C1 segment of cervical spinal cord (tissue), 14 donors: ENCODE measurements at regions not wholly inside any gene's neighbourhood (a gene's known extent, or its start where the extent isn't known, plus 50 kb on each side); places are given as distances from the start of the nearest gene placed in this dataset.
A peak's percentile ranks its signal among the peaks of the same experiment; 100 is the strongest.

Experiments
- DNase-seq, 14 donors: peaks; one replicate each; lab custom pipeline; 2025; lab: John Stamatoyannopoulos, UW

DNA sequence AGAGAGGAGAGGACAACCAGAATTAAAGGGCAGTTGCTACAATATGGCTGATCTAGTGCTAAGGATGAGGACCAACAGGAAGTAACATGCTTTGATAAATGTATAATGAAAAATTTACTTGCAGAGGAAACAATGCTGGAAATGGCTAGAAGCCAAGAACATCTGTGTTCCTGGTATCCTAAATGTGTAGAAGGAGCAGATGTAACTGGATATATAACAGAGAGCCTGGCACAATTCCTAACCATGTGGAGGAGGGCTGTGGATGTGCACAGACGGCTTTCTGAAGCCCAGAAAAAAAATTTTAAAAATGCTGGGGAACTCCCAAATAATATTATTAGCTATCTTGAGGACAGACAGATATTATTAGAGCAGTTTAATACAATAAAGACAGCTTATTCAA lies 159.4 kb upstream of the GBE1 start:
- DNase-seq = no peak

DNA sequence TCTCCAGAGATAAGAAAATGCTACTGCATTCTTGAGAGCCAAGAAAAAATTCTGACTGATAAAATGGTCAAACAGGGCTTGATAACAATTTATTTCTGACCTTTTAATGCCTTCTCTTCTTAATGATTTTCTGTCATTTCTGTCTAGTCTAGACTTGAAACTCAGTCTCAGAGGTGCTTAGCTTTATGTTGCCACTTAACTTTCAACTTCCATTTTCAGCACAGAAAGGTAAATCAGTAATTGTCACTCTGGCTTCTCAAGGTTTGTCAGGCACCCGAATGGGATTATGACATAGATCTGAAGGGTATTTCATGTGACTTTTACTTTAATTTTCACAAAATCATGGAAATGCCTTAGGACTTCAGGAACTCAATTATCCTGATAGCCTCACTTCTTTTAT lies 155.4 kb upstream of the GBE1 start:
- DNase-seq = no peak

DNA sequence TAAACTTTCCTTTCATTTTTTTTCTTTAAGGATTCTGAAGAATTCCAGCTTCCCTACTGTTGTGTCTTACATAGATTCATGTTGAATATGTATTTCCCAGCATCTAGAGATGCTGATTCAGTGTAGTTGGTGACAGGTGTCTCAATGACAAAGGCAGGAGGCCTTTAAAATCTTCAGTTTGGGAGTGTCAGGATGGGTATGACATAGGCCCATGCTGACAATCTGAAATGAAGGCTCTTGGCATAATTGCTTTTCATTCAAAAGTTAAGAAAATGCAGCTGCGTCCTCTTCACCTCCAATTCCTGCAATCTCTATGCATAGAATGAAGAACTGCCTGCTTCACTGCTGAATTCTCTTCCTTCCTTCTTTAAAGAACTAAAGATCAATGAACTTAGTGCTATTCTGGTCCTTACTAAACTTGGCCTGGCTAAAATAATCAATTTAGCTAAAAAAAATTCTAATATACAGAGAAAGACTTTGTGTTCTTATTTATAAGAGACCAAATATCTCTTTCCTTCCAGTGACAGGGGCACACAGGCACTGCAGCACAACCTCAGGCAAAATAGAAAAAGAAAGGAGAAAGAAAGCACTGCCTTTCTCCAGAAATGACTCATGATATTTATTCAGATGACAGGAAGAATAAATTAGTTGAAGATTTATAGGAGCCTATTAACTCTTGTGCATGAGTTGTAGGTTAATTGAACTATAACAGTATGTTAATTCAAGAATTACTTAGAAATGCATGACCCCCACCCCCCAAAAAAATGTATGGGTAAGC lies 152.6 kb upstream of the GBE1 start:
- no peak for DNase-seq

GRCh38 chr3:81911221-81911620 lies 149.8 kb upstream of the GBE1 start:
- no peak for DNase-seq

DNA sequence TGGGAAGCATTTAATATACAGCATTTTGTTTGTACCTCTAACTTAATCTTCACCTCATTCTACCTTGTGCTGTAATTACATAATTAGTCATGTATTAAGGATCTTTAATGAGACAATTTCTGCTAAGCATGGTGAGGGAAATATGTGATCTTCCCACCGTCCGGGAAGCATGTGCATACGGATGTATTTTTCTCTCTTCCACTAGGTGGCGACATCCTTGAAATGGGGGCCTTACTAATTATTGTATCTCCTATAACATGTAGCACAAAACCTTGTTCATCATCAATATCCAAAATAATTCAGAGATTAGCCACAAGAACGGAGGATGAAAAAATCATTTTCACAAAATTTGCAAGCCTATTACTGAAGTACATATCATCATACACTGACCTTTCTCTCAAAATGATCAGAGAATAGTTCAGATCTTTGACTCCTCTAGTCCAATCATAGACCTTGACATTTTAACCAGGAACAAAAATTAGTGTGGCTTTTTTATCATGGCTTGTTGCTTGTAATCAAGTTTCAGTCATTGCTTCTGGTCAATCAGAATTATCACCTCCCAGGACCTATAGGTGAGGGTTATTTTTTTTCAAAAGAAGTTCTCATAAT lies 148.9 kb upstream of the GBE1 start:
- DNase-seq = no peak

DNA sequence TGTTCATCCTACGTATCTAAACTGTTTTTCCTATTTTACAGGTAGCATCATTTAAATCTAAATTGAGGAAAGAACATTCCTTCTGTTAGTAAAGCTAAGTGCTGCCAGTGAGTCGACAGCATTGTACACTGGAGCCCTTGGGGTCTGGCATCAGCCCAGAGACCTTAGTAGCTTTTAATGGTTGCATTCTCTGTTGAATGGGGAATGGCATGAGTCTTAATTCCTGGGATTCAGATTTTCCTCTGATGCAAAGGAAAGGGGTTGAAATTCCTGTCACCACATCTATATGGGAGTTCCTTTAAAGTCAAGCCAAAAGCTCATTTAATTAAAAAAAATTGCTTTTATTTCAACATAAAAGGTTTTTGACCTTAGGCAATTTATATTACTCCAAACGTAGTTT lies 148.4 kb upstream of the GBE1 start:
- no peak for DNase-seq

- DNase-seq = no peak
Observed at GRCh38 chr3:81908561-81908960, 147.1 kb upstream of the GBE1 start.

GRCh38 chr3:81898336-81898735 lies 136.9 kb upstream of the GBE1 start:
- DNase-seq = no peak

DNA sequence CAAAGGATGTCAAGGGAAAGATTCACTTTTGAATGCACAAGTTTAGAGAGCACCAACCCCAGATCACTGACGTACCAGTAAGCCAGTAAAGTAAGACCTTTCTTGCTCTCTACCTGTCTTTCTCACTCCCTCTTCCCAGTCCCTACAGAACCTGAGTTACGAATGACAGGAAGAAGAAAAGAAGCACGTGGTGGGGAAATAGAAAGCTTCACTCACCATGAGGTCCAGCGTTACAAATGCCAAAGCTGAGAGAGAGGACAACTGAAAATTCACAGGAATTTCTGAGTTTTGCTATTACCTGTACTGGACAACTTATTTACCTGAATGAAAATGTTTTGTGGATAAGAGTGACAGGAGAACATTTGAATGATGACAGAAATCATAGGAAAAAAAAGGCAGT lies 133.2 kb upstream of the GBE1 start:
- DNase-seq = no peak

DNA sequence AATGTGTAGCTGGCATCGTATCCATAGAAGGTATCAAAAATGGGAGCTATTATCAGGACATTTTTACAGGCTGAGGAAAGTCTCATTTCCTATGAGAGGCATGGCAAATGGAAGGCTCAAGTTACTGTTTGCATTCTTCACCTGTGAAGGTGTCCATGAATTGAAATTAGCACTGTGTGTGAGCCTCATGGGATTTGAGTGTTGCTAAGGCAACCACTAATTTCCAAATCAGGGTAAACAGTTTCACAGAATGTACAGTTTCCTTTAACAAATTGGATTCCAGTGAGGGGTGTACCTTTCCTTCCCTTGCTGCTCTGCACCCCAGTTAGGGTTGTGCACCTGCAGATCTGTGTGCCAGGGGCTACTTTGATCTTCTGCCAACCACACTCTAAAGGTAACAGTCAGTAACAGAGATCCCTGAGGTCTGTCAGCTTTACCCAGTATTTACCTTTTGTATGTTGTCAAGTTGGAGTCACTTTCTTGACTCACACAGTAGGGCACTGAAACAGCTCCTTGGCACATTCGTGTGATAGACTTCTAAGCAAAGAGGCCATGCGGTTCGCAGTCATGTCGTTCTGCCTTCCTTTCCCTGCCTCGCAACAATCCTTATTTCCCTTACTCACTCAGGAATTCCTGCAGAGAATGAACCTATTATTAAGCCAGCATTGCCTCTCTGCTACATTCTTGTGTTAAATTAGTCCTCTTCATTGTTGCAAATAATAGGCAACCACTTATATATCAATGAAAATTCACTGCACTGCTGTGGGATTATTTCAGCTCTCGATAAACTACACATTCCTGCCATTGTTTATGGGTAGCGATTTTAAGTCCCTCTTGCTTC lies 129.8 kb upstream of the GBE1 start:
- DNase-seq = no peak

DNA sequence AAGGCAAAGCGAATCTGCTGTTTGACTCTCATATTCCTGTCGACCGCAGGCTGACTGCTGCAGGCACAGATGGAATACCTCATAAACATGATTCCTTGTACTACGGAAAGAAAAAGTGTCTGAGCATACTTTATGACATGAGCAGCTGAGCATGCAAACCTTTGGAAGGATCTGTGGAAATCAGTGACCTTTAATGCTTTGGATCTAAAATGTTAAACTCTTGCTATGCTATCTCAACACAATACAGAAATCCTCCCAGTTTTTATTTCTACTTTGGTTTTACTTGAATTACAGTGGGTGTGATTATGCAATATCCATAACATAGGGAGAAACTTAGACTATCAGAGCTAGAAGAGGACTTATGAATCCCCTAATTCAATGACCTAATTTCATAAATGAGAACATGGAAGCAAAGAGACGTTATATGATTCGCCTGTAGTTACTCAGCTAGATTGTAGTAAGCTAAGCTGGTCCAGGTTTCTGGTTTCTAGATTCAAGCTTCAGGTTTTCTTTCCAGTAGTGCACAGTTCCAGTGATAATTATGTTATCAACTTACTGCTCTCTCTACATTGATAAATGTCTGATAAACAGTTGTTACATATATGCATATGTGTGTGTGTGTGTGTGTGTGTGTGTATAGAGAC lies 127.6 kb upstream of the GBE1 start:
- no peak for DNase-seq

DNA sequence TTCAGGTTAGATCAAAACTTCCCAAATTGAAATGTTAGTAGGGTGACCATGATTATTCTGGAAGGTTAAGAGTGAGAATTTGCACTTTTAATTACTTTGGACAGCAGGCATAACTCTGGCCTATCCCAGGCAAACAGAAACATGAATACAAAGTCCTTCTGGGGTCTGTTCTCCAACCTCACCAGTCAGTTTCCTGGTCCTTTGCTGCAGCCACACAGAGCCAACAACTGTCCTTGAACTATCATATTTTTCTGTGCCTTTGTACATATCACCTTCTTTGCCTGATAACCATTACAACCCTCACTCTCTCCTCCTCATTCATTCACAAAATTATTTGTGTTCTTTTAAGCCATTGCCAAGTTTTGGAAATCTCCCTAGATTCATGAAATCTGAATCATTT lies 126.0 kb upstream of the GBE1 start:
- DNase-seq = no peak

DNA sequence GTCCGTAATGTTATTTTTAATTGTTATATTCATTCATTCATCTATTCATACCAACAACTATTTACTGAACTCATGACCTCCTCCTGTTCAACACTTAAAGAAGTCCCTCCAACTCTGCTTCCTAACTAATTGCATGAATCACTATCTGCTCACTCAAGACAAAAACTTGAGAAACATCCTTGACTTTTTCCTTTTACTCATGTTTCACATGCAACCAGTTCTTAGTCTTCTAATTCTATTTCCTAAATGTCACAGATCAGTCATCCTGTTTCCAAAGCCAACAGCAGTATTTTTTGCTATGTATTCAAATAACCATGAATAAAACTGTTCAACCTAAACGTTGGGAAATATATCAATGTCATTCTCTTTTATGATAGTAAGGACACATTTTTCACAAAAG lies 124.6 kb upstream of the GBE1 start:
- DNase-seq = no peak

DNA sequence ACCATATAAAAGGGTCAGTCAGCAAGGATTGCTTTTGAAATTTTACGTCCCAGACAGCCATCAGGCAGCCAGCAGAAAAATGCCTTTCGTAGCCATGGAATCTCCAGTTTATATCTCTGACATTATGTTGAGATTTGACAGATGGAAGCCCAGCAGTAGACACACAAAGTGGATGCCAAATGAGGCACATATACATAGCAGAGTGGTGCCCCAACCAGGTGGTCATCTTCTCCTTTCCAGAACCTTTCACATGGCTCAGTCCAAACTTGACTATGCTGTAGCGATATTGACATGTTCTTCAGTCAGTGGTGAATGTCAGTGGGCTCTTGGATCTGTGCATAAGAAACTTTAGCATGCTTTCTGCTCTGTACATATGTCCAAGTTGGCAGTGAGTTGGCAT lies 123.3 kb upstream of the GBE1 start:
- DNase-seq = peak in 1 of 14 donors; percentile 34

DNA sequence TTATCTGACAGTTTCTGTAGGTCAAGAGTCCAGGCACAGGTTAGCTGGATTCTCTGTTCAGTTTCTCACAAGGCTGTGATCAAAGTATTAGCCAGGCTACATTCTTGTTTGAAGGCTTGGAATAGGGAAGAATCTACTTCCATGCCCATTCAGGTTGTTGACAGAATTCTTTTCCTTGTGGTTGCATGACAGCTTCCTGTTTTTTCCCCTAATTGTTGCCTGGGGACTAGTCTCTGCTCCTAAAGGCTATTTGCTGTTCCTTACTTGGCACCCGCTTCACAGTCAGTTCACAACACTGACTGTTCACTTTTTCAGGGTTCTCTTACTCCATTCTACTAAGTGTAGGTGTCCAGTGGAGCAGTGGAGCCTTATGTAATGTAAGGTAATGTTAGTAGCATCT lies 115.4 kb upstream of the GBE1 start:
- no peak for DNase-seq

DNA sequence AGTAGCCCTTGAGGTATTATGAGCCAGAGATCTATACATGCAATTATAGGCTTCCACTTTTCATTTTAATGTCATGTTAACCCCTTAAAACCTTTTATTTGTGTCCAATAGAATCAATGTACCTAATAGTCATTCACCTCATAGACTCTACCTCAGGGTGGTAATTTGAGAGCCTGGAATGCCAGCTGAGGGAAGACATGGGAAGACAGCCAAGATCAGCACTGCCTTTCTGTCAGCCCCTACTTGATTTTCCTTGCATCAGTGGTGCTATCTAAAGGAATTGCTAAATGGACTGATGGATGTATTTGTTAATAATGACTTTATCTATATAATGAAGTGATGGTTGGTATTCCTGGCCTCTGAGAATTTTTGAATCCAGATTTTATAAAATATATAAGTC lies 113.3 kb upstream of the GBE1 start:
- no peak for DNase-seq

GRCh38 chr3:81872566-81872965 lies 111.1 kb upstream of the GBE1 start:
- DNase-seq = no peak

GRCh38 chr3:81871358-81872155 lies 110.1 kb upstream of the GBE1 start:
- DNase-seq = no peak

DNA sequence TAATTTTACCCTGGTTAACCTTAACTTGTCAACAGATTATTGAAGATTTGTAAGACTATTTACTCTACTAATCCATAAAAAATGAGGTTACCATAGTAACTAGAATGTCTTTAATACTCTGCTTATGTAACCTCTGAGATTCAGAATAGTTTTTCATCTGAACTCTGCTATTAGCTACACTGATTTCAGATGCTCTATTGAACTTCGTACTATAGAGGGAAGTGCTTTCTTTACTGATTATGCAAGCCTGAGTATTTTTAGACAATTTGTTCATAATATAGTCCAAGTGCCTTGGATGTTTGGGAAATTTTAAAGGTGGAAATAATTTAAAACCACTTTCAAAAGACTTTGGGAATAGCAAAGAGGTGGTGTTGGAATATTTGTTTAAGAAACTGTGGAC lies 107.9 kb upstream of the GBE1 start:
- DNase-seq = no peak

GRCh38 chr3:81868597-81868996 lies 107.2 kb upstream of the GBE1 start:
- DNase-seq = no peak

DNA sequence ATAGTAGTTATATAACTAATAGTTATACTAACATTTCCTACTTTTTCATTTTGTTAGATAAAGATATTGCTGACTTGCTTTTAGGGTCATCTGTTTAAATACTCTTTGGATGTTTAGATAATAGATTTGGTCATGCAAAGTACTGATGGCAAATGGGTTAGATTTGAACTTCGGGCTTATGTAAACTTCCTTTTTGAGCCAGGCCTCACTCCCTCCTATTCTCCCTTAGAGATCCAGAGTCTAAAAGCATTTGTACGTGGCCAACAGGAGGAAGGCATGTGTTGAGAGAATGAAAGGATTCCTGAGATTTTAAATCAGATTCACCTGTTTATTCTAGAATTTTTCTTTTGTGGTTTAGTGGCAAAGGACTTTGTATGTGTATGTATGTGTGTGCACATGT lies 106.4 kb upstream of the GBE1 start:
- no peak for DNase-seq
